ENCODE measurements at regions not wholly inside any gene's neighbourhood (a gene's known extent, or its start where the extent isn't known, plus 50 kb on each side); places are given as distances from the start of the nearest gene placed in this dataset.
A peak's percentile ranks its signal among the peaks of the same experiment; 100 is the strongest.

GRCh38 chr10:10589540-10590303, 427.9 kb upstream of the CELF2 start:
- FAIRE-seq, result no peak
- peak; percentile 17 for DNase-seq (ENCODE audit: low spot score)

- DNase-seq (ENCODE audit: low spot score) (no peak), FAIRE-seq (no peak)
These were observed 425.8 kb upstream of the CELF2 start for GRCh38 chr10:10591715-10592341.

GRCh38 chr10:10596256-10596655, 421.4 kb upstream of the CELF2 start:
- DNase-seq (ENCODE audit: low spot score) (no peak), FAIRE-seq (no peak)

GRCh38 chr10:10598297-10598696, 419.4 kb upstream of the CELF2 start:
- FAIRE-seq (no peak), DNase-seq (ENCODE audit: low spot score) (no peak)

- DNase-seq (ENCODE audit: low spot score) (no peak), FAIRE-seq (no peak)
These were observed 417.7 kb upstream of the CELF2 start for GRCh38 chr10:10600004-10600403.

GRCh38 chr10:10605551-10606081, 412.1 kb upstream of the CELF2 start:
- DNase-seq (ENCODE audit: low spot score), result no peak
- no peak for FAIRE-seq

GRCh38 chr10:10609379-10609955, 408.2 kb upstream of the CELF2 start:
- DNase-seq (ENCODE audit: low spot score) (no peak), FAIRE-seq (no peak)

- FAIRE-seq (no peak), DNase-seq (ENCODE audit: low spot score) (no peak)
These were observed 407.5 kb upstream of the CELF2 start for GRCh38 chr10:10610171-10610570.

- FAIRE-seq, result no peak
These were observed 405.5 kb upstream of the CELF2 start for GRCh38 chr10:10612151-10612550.

GRCh38 chr10:10613656-10614244, 403.9 kb upstream of the CELF2 start:
- no peak for DNase-seq (ENCODE audit: low spot score)

More at GRCh38 chr10:10612151-10612550, 405.5 kb upstream of the CELF2 start:
- no peak for DNase-seq (ENCODE audit: low spot score)

GRCh38 chr10:10617686-10618085, 400.0 kb upstream of the CELF2 start:
- no peak for FAIRE-seq

More at GRCh38 chr10:10613656-10614244, 403.9 kb upstream of the CELF2 start:
- FAIRE-seq, result no peak

GRCh38 chr10:10618139-10618538, 399.5 kb upstream of the CELF2 start:
- no peak for DNase-seq (ENCODE audit: low spot score)
- no peak for FAIRE-seq

More at GRCh38 chr10:10617686-10618085, 400.0 kb upstream of the CELF2 start:
- DNase-seq (ENCODE audit: low spot score), result no peak

GRCh38 chr10:10623958-10624566, 393.6 kb upstream of the CELF2 start:
- DNase-seq (ENCODE audit: low spot score) (no peak), FAIRE-seq (no peak)

GRCh38 chr10:10624567-10624962, 393.1 kb upstream of the CELF2 start:
- FAIRE-seq, result no peak
- DNase-seq (ENCODE audit: low spot score), result no peak

- FAIRE-seq, result no peak
- no peak for DNase-seq (ENCODE audit: low spot score)
These were observed 392.2 kb upstream of the CELF2 start for GRCh38 chr10:10625491-10625890.

GRCh38 chr10:10626734-10627133, 390.9 kb upstream of the CELF2 start:
- DNase-seq (ENCODE audit: low spot score) (no peak), FAIRE-seq (no peak)

- no peak for FAIRE-seq
- DNase-seq (ENCODE audit: low spot score), result no peak
These were observed 390.3 kb upstream of the CELF2 start for GRCh38 chr10:10627414-10627813.

- no peak for DNase-seq (ENCODE audit: low spot score)
- FAIRE-seq, result no peak
These were observed 388.2 kb upstream of the CELF2 start for GRCh38 chr10:10629512-10629911.

- DNase-seq (ENCODE audit: low spot score), result no peak
- no peak for FAIRE-seq
These were observed 387.4 kb upstream of the CELF2 start for GRCh38 chr10:10630281-10630680.

GRCh38 chr10:10630782-10631181, 386.9 kb upstream of the CELF2 start:
- FAIRE-seq (no peak), DNase-seq (ENCODE audit: low spot score) (no peak)

- FAIRE-seq, result no peak
- no peak for DNase-seq (ENCODE audit: low spot score)
These were observed 375.5 kb upstream of the CELF2 start for GRCh38 chr10:10642189-10642588.

Measured in RCC 7860 (cell line).